GM19035 (cell line): ENCODE measurements at regions not wholly inside any gene's neighbourhood (a gene's known extent, or its start where the extent isn't known, plus 50 kb on each side); places are given as distances from the start of the nearest gene placed in this dataset.
"Not testable (repeated sequence)": the region's sequence is repeated elsewhere in the genome, so short reads cannot be mapped to it uniquely, and the experiment has no call there.

Experiments used
- ATAC-seq: cut with Tn5 transposase; IDR thresholded peaks from one replicate; pipeline ENCODE4 v1.9.1; 2021; ENCODE audit not compliant: unreplicated experiment

GRCh38 chr4:78691971-78692821 lies 84.0 kb upstream of the BMP2K start:
- peak; percentile 81 for ATAC-seq

DNA sequence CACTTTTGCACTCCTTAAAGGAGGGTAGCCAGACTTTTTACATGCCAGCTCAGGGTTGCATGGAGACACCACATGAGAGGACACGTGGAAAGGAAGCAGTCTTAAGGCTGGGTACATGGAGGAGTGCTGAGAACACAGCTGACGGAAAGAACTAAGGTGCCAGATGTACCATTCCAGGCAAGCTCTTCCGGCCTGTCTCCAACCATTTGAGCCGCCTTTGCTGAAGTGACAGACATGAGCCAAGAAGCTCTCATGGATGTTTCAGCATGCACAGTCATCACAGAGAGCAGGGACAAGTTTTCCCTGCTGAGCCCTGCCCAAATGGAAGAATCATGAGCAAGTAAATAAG lies 83.4 kb upstream of the BMP2K start:
- no peak for ATAC-seq

- no peak for ATAC-seq
These were observed 82.2 kb upstream of the BMP2K start for GRCh38 chr4:78693777-78694456.

- ATAC-seq = no peak
These were observed 81.7 kb upstream of the BMP2K start for GRCh38 chr4:78694457-78694787.

- ATAC-seq = no peak
These were observed 80.2 kb upstream of the BMP2K start for GRCh38 chr4:78695910-78696309.

- no peak for ATAC-seq
These were observed 73.1 kb upstream of the BMP2K start for GRCh38 chr4:78703079-78703478.

DNA sequence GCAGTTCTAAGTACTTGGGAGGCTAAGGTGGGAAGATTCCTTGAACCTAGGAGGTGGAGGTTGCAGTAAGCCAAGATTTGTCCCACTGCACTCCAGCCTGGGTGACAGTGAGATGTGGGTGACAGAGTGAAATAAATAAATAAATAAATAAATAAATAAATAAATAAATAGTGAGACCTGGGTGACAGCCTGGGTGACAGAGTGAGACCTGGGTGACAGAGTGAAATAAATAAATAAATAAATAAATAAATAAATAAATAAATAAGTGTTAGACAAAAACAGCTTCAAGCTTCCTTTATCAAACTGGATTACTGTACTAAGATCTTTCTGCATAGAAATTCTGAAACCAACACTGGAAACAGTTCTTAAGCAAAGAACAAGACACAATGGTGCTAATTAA lies 71.8 kb upstream of the BMP2K start:
- ATAC-seq = no peak

DNA sequence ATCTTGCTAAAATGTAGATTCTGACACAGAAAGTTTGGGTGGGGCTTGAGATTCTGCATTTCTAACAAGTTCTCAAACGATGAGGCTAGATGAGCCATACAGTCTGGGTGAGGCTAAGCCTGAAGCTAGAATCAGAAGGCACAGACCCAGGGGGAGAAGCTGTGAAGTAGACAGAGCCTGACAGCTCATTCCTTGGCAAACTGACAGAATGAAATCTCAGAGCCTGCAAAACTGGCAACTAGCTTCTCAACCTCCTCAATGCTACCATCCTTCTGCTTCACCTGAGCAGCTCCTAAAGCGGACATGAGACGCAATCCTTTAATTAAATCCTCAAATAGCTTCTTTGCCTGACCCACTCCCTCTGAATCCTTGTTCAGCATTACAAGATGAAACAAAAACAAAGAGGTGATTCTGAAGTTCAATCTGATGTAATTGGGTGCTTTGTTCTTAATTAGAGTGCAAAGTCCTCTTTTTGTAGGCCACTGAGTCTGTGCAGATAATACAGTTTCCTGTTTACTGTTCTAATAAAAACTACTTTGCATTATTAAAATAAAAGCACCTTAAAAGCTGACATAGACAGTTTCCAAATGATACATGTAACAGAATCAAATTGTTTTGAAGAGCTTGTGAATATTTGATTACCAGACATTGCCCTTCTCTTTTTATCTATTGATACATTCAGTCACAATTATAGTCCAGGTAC lies 71.0 kb upstream of the BMP2K start:
- ATAC-seq = no peak

GRCh38 chr4:78706302-78706701 lies 69.8 kb upstream of the BMP2K start:
- ATAC-seq = no peak

DNA sequence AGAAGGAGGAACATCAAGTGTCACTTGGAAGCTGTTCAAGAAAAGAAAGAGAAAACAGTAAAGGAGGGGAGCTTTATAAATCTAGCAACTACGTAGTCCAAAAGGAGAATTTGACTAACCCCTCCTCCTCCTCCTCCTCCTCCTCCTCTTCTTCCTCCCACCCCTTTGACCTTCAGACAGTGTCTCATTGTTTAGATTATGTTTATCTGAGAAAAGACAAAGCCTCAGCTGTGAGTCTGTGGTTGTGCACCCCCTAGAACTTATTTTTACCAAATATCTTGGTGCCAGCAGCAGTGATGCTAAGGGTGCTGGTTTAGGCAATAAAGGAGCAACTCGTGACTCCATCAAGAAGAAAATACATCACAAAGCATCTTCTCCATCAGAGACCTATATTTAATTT lies 68.9 kb upstream of the BMP2K start:
- no peak for ATAC-seq

DNA sequence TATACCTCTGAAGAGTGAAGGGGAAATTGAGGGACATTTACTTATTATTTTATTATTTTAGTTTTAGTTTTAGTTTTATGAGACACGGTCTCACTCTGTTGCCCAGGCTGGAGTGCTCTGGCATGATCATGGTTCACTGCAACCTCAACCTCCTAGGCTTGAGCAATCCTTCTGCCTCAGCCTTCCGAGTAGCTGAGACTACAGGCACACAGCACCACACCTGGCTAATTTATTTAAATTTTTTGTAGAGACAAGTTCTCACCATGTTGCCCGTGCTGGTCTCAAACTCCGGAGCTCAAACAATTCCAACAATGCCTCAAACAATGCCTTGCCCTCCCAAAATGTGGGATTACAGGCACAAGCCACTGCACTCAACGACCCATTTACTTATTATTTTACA lies 68.4 kb upstream of the BMP2K start:
- no peak for ATAC-seq

- ATAC-seq = no peak
These were observed 65.6 kb upstream of the BMP2K start for GRCh38 chr4:78710536-78710935.

DNA sequence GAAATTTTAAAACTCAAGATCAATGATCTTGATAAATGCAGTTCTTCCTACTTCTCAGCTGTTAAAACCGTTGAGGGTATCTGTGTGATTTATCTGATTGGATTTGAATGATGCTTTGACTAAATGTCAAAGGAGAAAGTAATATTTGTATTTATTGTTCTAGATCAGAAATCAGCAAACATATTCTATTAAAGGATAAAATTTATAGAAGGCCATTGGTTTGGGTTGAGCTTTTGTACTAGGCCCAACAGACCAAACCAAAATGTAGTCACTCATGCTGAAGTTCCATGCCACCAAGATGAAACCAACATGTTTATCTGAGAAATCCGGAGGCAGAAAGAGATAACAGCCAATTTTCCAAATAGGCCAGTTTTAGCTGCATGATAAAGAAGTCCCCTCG lies 64.5 kb upstream of the BMP2K start:
- ATAC-seq = no peak

GRCh38 chr4:78714598-78714997 lies 61.6 kb upstream of the BMP2K start:
- not testable (repeated sequence) for ATAC-seq

GRCh38 chr4:78715372-78715771 lies 60.8 kb upstream of the BMP2K start:
- not testable (repeated sequence) for ATAC-seq

DNA sequence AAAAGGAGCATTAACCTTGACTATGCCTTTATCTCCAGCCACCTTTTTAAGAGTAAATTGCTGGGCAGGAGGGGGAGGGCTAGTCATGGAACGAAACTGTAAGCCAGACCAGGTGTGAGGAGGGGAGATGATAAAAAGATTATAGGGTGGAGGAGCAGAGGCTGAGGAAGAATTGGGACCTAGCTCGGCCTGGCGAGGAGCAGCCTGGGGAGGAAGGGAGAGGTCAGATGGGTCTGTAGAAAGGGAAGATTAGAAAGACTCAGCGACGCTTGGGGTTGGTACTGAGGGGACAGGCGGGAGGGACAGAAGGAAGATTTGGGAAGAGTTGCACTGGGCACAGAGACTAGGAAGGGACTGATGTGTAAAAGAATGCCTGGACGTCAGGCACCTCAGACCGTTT lies 58.4 kb upstream of the BMP2K start:
- ATAC-seq = not testable (repeated sequence)

- ATAC-seq = no peak
These were observed 55.9 kb upstream of the BMP2K start for GRCh38 chr4:78720204-78720603.

- peak; percentile 77 for ATAC-seq
These were observed 55.0 kb upstream of the BMP2K start for GRCh38 chr4:78720994-78721677.

GRCh38 chr4:78721747-78722146 lies 54.4 kb upstream of the BMP2K start:
- no peak for ATAC-seq

DNA sequence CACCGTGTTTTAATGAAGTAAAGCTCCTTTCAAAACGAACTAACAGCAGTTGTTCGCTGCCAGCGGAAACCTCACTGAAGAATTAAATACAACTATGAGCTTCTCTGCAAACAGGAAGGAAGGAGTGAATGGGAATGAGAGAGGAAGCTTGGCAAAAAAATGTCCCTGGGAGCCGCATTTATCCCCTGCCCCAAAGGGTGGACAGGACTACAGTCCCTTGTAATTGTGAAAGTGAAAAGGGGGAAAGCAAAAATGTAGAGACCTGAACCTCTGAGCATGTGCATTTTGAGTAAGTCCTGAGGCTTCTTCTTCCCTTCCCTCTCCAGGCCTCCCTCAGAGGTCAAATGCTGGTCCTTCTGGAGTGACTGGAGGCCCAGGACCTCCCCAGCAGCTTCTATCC lies 53.8 kb upstream of the BMP2K start:
- no peak for ATAC-seq

DNA sequence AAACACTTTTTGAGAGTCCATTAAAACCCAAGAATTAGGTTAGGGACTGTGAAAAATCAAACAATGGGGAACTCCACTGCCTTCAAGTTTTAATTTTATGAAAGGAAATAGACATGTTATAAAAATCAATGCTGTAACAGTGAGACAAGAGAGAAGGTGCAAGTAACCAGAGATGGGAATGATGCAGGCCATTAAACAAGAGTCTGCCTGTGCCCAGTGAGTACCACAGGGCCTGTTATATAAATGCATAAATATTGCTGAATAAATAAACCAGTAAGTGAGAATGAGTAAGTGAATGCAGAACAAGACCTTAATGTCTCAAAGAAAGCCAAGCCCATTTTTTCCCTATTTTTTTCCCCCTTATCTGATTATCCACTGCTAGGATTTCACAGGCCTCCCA lies 53.3 kb upstream of the BMP2K start:
- no peak for ATAC-seq
